ENCODE measurements at regions not wholly inside any gene's neighbourhood (a gene's known extent, or its start where the extent isn't known, plus 50 kb on each side); places are given as distances from the start of the nearest gene placed in this dataset.

- no peaks in the 10 kb centered on the region for H3K9me3 ChIP-seq (ENCODE audit: low read depth)
- no peak overlapping the region for H2AFZ ChIP-seq
- no peaks in the 10 kb centered on the region for H4K20me1 ChIP-seq (ENCODE audit: insufficient read depth, poor library complexity, severe bottlenecking)
- H3K27me3 ChIP-seq, result no peaks in the 10 kb centered on the region
- peak overlapping the region; percentile 23 for H3K27ac ChIP-seq
- no peaks in the 10 kb centered on the region for H3K9me2 ChIP-seq (replicated peaks; ENCODE audit: insufficient read depth)
- no peaks in the 10 kb centered on the region for H3K36me3 ChIP-seq (replicated peaks; ENCODE audit: insufficient read depth, low read depth)
- no peaks in the 10 kb centered on the region for H3K79me2 ChIP-seq
- 55% methylated on average over 1 of the region's 1 CpG for WGBS (ENCODE audit: low lambda C conversion rate, missing lambda C conversion rate)
- H3K4me2 ChIP-seq, result no peak overlapping the region
- DNase-seq (ENCODE audit: low spot score), result no peak
- peaks cover 8% of the 10 kb centered on the region for H3K4me1 ChIP-seq (ENCODE audit: insufficient read depth)
- TF ChIP-seq EZH2 (IDR thresholded peaks at IDR 0.05; ENCODE audit: borderline replicate concordance), result no peak
- TF ChIP-seq EZH2phosphoT487 (IDR thresholded peaks at IDR 0.05; ENCODE audit: low read depth, severe bottlenecking, unreplicated experiment), result no peak
- no peak for TF ChIP-seq CTCF (IDR thresholded peaks at IDR 0.05; ENCODE audit: poor library complexity)
- no peak overlapping the region for H3K4me3 ChIP-seq
Observed at GRCh38 chr3:31189330-31189729, 294.9 kb upstream of the GADL1 start.

GRCh38 chr3:31189971-31190370, 295.5 kb upstream of the GADL1 start:
- no peak for DNase-seq (ENCODE audit: low spot score)
- peaks cover 8% of the 10 kb centered on the region for H3K4me1 ChIP-seq (ENCODE audit: insufficient read depth)
- TF ChIP-seq CTCF (IDR thresholded peaks at IDR 0.05; ENCODE audit: poor library complexity) (no peak), EZH2phosphoT487 (IDR thresholded peaks at IDR 0.05; ENCODE audit: low read depth, severe bottlenecking, unreplicated experiment) (peak; percentile 85), EZH2 (IDR thresholded peaks at IDR 0.05; ENCODE audit: borderline replicate concordance) (no peak)
- no peaks in the 10 kb centered on the region for H3K27me3 ChIP-seq
- H3K36me3 ChIP-seq (replicated peaks; ENCODE audit: insufficient read depth, low read depth), result no peaks in the 10 kb centered on the region
- H3K79me2 ChIP-seq, result no peaks in the 10 kb centered on the region
- no peaks in the 10 kb centered on the region for H3K9me3 ChIP-seq (ENCODE audit: low read depth)
- H3K27ac ChIP-seq, result no peak overlapping the region
- H4K20me1 ChIP-seq (ENCODE audit: insufficient read depth, poor library complexity, severe bottlenecking), result no peaks in the 10 kb centered on the region
- no peak overlapping the region for H3K4me2 ChIP-seq
- H3K9me2 ChIP-seq (replicated peaks; ENCODE audit: insufficient read depth), result no peaks in the 10 kb centered on the region
- H2AFZ ChIP-seq, result no peak overlapping the region
- H3K4me3 ChIP-seq, result no peak overlapping the region

GRCh38 chr3:31191354-31191753, 296.9 kb upstream of the GADL1 start:
- DNase-seq (ENCODE audit: low spot score), result no peak
- WGBS (ENCODE audit: low lambda C conversion rate, missing lambda C conversion rate), result 69% methylated on average over 6 of the region's 6 CpGs
- no peaks in the 10 kb centered on the region for H3K27me3 ChIP-seq
- no peak overlapping the region for H3K4me3 ChIP-seq
- H3K9me3 ChIP-seq (ENCODE audit: low read depth), result no peaks in the 10 kb centered on the region
- TF ChIP-seq EZH2 (IDR thresholded peaks at IDR 0.05; ENCODE audit: borderline replicate concordance), result no peak
- TF ChIP-seq CTCF (IDR thresholded peaks at IDR 0.05; ENCODE audit: poor library complexity), result no peak
- TF ChIP-seq EZH2phosphoT487 (IDR thresholded peaks at IDR 0.05; ENCODE audit: low read depth, severe bottlenecking, unreplicated experiment), result no peak
- H3K4me1 ChIP-seq (ENCODE audit: insufficient read depth), result peaks cover 12% of the 10 kb centered on the region
- H3K9me2 ChIP-seq (replicated peaks; ENCODE audit: insufficient read depth), result no peaks in the 10 kb centered on the region
- no peaks in the 10 kb centered on the region for H3K79me2 ChIP-seq
- H3K27ac ChIP-seq, result no peak overlapping the region
- no peaks in the 10 kb centered on the region for H4K20me1 ChIP-seq (ENCODE audit: insufficient read depth, poor library complexity, severe bottlenecking)
- no peak overlapping the region for H3K4me2 ChIP-seq
- no peaks in the 10 kb centered on the region for H3K36me3 ChIP-seq (replicated peaks; ENCODE audit: insufficient read depth, low read depth)
- no peak overlapping the region for H2AFZ ChIP-seq

- Histone ChIP-seq H3K4me1 (ENCODE audit: insufficient read depth) (peaks cover 13% of the 10 kb centered on the region), H3K27me3 (no peaks in the 10 kb centered on the region), H3K27ac (no peak overlapping the region), H2AFZ (no peak overlapping the region), H4K20me1 (ENCODE audit: insufficient read depth, poor library complexity, severe bottlenecking) (no peaks in the 10 kb centered on the region), H3K79me2 (no peaks in the 10 kb centered on the region), H3K9me2 (replicated peaks; ENCODE audit: insufficient read depth) (no peaks in the 10 kb centered on the region), H3K4me2 (no peak overlapping the region), H3K9me3 (ENCODE audit: low read depth) (no peaks in the 10 kb centered on the region), H3K36me3 (replicated peaks; ENCODE audit: insufficient read depth, low read depth) (no peaks in the 10 kb centered on the region), H3K4me3 (no peak overlapping the region)
- WGBS (ENCODE audit: low lambda C conversion rate, missing lambda C conversion rate), result 88% methylated on average over 2 of the region's 2 CpGs
- no peak for DNase-seq (ENCODE audit: low spot score)
- TF ChIP-seq EZH2phosphoT487 (IDR thresholded peaks at IDR 0.05; ENCODE audit: low read depth, severe bottlenecking, unreplicated experiment) (no peak), CTCF (IDR thresholded peaks at IDR 0.05; ENCODE audit: poor library complexity) (no peak), EZH2 (IDR thresholded peaks at IDR 0.05; ENCODE audit: borderline replicate concordance) (no peak)
Observed at GRCh38 chr3:31193429-31193828, 299.0 kb upstream of the GADL1 start.
